ENCODE measurements at regions not wholly inside any gene's neighbourhood (a gene's known extent, or its start where the extent isn't known, plus 50 kb on each side); places are given as distances from the start of the nearest gene placed in this dataset.

DNA sequence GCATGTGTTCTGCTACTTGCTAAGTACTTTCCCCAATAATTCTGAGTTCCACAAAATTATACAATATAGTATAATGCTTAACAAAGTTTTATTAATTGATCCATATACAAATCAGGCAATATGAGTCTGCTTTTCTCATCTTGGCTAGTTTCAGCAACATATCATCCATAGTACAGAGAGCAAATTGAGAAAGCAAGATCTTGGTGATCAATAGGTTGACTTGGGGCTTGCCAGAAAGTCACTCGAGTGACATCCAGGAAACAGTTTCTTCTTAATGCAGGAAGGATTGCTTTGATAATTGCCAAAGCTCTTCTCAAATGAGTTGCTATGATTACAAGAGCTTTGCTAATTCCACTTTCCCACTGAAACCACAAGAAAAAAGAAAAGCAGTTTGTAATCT lies 533.6 kb upstream of the NMUR2 start:
- TF ChIP-seq, protein P1, sequence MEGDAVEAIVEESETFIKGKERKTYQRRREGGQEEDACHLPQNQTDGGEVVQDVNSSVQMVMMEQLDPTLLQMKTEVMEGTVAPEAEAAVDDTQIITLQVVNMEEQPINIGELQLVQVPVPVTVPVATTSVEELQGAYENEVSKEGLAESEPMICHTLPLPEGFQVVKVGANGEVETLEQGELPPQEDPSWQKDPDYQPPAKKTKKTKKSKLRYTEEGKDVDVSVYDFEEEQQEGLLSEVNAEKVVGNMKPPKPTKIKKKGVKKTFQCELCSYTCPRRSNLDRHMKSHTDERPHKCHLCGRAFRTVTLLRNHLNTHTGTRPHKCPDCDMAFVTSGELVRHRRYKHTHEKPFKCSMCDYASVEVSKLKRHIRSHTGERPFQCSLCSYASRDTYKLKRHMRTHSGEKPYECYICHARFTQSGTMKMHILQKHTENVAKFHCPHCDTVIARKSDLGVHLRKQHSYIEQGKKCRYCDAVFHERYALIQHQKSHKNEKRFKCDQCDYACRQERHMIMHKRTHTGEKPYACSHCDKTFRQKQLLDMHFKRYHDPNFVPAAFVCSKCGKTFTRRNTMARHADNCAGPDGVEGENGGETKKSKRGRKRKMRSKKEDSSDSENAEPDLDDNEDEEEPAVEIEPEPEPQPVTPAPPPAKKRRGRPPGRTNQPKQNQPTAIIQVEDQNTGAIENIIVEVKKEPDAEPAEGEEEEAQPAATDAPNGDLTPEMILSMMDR (IDR thresholded peaks at IDR 0.05 in 2 of 3, conservative IDR thresholded peaks at IDR 0.05 in 1 of 3; ENCODE audit: control insufficient read depth in 2 of 3, extremely low read depth in 1 of 3, insufficient read depth in 1 of 3, low read depth in 3 of 3, low read length in 3 of 3) = no peak
- TF ChIP-seq POLR2A (IDR thresholded peaks at IDR 0.05; ENCODE audit: low read depth, low read length) (no peak), EP300 (IDR thresholded peaks at IDR 0.05; ENCODE audit: borderline replicate concordance in 1 of 2, control insufficient read depth in 1 of 2, low read depth in 2 of 2, low read length in 2 of 2) (no peak), SUPT20H (IDR thresholded peaks at IDR 0.05; ENCODE audit: borderline replicate concordance, control insufficient read depth, low read depth, low read length) (no peak)
- TF ChIP-seq, protein P2, sequence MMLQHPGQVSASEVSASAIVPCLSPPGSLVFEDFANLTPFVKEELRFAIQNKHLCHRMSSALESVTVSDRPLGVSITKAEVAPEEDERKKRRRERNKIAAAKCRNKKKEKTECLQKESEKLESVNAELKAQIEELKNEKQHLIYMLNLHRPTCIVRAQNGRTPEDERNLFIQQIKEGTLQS (IDR thresholded peaks at IDR 0.05; ENCODE audit: borderline replicate concordance, extremely low read depth, low read depth, low read length) = no peak
- TF ChIP-seq, protein P3, sequence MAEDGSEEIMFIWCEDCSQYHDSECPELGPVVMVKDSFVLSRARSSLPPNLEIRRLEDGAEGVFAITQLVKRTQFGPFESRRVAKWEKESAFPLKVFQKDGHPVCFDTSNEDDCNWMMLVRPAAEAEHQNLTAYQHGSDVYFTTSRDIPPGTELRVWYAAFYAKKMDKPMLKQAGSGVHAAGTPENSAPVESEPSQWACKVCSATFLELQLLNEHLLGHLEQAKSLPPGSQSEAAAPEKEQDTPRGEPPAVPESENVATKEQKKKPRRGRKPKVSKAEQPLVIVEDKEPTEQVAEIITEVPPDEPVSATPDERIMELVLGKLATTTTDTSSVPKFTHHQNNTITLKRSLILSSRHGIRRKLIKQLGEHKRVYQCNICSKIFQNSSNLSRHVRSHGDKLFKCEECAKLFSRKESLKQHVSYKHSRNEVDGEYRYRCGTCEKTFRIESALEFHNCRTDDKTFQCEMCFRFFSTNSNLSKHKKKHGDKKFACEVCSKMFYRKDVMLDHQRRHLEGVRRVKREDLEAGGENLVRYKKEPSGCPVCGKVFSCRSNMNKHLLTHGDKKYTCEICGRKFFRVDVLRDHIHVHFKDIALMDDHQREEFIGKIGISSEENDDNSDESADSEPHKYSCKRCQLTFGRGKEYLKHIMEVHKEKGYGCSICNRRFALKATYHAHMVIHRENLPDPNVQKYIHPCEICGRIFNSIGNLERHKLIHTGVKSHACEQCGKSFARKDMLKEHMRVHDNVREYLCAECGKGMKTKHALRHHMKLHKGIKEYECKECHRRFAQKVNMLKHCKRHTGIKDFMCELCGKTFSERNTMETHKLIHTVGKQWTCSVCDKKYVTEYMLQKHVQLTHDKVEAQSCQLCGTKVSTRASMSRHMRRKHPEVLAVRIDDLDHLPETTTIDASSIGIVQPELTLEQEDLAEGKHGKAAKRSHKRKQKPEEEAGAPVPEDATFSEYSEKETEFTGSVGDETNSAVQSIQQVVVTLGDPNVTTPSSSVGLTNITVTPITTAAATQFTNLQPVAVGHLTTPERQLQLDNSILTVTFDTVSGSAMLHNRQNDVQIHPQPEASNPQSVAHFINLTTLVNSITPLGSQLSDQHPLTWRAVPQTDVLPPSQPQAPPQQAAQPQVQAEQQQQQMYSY (CRISPR knock-in tag; IDR thresholded peaks at IDR 0.05) = no peak
